H1 (cell line): ENCODE measurements at regions not wholly inside any gene's neighbourhood (a gene's known extent, or its start where the extent isn't known, plus 50 kb on each side); places are given as distances from the start of the nearest gene placed in this dataset.

Experiments used
- CHD7 ChIP-seq: fragments of 300-600 bp; sonication (generic); IDR thresholded peaks from 2 replicates; pipeline ENCODE4 v1.7.1; 2012; ENCODE audit warnings: low read length, moderate library complexity, mild to moderate bottlenecking, inconsistent platforms; ENCODE audit not compliant: insufficient replicate concordance
- FOSL1 ChIP-seq: IDR thresholded peaks from 2 replicates; pipeline ENCODE4 v1.6.1; 2011; ENCODE audit warnings: mild to moderate bottlenecking, low read depth, low read length, moderate library complexity; ENCODE audit not compliant: insufficient read depth
- POLR2AphosphoS5 ChIP-seq: IDR thresholded peaks from 2 replicates; pipeline ENCODE4 v1.6.1; 2011; ENCODE audit warnings: low read depth, low read length
- SIX5 ChIP-seq: IDR thresholded peaks from 2 replicates; pipeline ENCODE4 v1.6.1; 2011; ENCODE audit warnings: mild to moderate bottlenecking, low read depth, low read length
- TF ChIP-seq, protein P1 (sequence below): IDR thresholded peaks from 2 replicates; pipeline ENCODE4 v1.6.1; 2011; ENCODE audit warnings: low read depth, mild to moderate bottlenecking, low read length; ENCODE audit not compliant: insufficient read depth

DNA sequence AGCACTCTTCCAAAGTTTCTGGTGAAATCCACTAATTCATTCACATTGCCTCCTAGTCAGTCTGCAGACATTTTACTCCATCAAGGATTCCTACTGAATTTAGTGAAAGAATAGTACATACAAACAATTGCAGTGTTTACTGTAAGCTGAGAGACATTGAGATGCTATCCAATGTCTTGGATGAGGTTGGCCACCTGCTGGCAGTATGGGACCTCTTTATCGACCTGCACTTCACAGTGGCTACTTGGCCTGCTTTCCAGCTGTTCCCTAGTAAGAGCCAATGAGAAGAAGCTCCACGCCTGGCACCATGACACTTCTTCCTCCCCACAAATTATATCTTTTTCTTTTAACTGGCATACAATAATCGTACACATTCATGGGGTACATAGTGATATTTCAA is 51.5 kb upstream of the LRIF1 start (continued):
- no peak for TF ChIP-seq CHD7
- TF ChIP-seq, protein P1, sequence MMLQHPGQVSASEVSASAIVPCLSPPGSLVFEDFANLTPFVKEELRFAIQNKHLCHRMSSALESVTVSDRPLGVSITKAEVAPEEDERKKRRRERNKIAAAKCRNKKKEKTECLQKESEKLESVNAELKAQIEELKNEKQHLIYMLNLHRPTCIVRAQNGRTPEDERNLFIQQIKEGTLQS: no peak
- TF ChIP-seq FOSL1: no peak
- TF ChIP-seq POLR2AphosphoS5: no peak
- no peak for TF ChIP-seq SIX5
- TF ChIP-seq, all 59 proteins: peak for 0
